ENCODE measurements at regions not wholly inside any gene's neighbourhood (a gene's known extent, or its start where the extent isn't known, plus 50 kb on each side); places are given as distances from the start of the nearest gene placed in this dataset.

DNA sequence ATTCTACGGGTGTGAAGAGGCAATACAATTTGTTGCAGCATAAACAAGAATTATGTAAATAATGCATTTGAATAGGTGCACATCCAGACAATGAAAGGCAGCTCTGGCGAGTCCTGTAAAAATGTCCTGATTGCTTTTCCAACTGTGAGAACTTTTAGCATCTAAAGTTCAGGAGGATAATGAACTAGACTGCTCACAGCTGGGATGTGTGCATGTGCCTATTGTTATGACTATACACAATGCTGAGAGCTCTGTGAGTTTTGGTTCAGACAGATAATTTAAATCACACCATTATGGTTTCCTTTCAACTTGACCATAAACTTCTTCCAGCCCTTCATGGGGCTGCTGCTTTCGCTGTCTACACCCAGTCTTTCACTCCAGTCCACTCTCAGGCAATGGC is 99.9 kb downstream of the PLK2 start:
- no peak for ATAC-seq (ENCODE audit: insufficient number of reproducible peaks, low FRiP score, low read depth)
- no peaks in the 10 kb centered on the region for H3K4me1 ChIP-seq (ENCODE audit: control insufficient read depth in 1 of 2, low read depth in 2 of 2)
- TF ChIP-seq, protein P1, sequence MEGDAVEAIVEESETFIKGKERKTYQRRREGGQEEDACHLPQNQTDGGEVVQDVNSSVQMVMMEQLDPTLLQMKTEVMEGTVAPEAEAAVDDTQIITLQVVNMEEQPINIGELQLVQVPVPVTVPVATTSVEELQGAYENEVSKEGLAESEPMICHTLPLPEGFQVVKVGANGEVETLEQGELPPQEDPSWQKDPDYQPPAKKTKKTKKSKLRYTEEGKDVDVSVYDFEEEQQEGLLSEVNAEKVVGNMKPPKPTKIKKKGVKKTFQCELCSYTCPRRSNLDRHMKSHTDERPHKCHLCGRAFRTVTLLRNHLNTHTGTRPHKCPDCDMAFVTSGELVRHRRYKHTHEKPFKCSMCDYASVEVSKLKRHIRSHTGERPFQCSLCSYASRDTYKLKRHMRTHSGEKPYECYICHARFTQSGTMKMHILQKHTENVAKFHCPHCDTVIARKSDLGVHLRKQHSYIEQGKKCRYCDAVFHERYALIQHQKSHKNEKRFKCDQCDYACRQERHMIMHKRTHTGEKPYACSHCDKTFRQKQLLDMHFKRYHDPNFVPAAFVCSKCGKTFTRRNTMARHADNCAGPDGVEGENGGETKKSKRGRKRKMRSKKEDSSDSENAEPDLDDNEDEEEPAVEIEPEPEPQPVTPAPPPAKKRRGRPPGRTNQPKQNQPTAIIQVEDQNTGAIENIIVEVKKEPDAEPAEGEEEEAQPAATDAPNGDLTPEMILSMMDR (IDR thresholded peaks at IDR 0.05): no peak

DNA sequence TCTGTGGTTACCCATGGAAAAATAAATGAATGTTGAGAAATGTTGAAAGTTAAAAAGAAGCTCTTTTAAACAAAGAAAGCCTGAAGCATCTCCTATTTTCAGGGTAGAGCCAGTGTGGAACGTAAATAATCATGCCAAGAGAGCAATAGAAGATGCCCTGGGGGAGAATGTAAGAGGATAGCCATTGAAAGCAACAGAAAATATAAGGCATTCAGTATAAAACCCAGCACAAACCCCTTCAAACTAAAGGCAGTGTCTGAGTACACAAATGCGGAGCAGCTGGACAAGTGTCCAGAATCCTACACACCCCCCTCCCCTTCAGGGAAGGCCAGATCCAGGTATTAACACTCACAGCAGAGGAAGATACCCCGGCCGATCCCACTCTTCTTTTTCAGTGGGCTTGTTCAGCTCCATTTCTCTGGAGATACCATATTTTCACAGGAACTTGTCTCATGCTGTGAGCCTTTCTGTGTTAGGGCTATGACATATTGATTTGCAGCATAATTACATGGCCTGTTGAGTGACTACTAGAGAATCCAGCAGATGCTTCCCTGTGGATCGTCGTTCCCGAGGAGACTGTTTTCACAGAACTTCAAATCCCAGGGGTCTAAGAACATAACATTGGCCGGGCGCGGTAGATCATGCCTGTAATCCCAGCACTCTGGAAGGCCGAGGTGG is 101.2 kb downstream of the PLK2 start:
- no peaks in the 10 kb centered on the region for H3K9me3 ChIP-seq
- DNase-seq (ENCODE audit: low spot score): no peak
- H3K27me3 ChIP-seq (replicated peaks; ENCODE audit: insufficient read depth): no peaks in the 10 kb centered on the region
- TF ChIP-seq, protein P1 (IDR thresholded peaks at IDR 0.05): no peak
- no peak overlapping the region for H3K4me3 ChIP-seq
- no peak for ATAC-seq (ENCODE audit: insufficient number of reproducible peaks, low FRiP score, low read depth)
- H3K4me1 ChIP-seq (ENCODE audit: control insufficient read depth in 1 of 2, low read depth in 2 of 2): no peaks in the 10 kb centered on the region
- no peaks in the 10 kb centered on the region for H3K36me3 ChIP-seq
- no peak overlapping the region for H3K27ac ChIP-seq

More for the DNA sequence above, 99.9 kb downstream of the PLK2 start:
- H3K9me3 ChIP-seq: no peaks in the 10 kb centered on the region
- H3K27me3 ChIP-seq (replicated peaks; ENCODE audit: insufficient read depth): no peaks in the 10 kb centered on the region
- H3K27ac ChIP-seq: no peak overlapping the region
- H3K4me3 ChIP-seq: no peak overlapping the region
- H3K36me3 ChIP-seq: no peaks in the 10 kb centered on the region
- no peak for DNase-seq (ENCODE audit: low spot score)

DNA sequence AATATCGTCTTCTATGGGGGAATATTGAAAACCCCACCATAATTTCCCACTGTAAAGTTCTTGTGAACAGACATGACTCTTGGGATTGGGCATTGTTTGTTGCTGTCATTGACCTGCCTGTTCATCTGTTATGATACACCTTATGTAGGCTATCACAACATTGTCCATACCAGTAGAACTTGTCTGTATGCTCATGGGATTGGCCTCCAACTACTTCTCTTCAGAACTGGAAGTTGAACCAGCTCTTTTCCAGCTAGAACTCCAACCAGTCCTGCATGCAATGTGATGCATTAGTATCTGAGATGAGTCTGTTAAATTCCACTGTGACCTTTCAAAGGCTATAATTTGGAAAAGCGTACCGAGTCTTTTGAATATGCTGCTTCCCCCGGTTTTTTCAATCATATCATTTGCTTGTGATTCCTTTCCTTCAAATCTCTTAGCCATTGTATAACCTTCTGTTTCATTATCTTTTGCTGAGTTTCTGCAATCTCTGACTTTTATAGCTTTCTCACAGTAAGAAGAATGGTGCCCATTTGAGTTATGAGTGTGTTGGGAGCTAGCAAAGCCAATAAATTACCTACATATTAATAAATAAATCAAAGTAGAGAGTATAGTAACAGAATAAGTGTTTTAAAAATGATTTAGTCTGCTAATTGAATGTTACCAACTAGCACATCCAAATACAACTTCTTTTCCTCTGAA is 101.9 kb downstream of the PLK2 start:
- no peaks in the 10 kb centered on the region for H3K4me1 ChIP-seq (ENCODE audit: control insufficient read depth in 1 of 2, low read depth in 2 of 2)
- no peak overlapping the region for H3K4me3 ChIP-seq
- TF ChIP-seq, protein P1 (IDR thresholded peaks at IDR 0.05): no peak
- ATAC-seq (ENCODE audit: insufficient number of reproducible peaks, low FRiP score, low read depth): no peak
- no peaks in the 10 kb centered on the region for H3K9me3 ChIP-seq
- H3K27me3 ChIP-seq (replicated peaks; ENCODE audit: insufficient read depth): no peaks in the 10 kb centered on the region
- DNase-seq (ENCODE audit: low spot score): no peak
- H3K27ac ChIP-seq: no peak overlapping the region
- H3K36me3 ChIP-seq: no peaks in the 10 kb centered on the region

DNA sequence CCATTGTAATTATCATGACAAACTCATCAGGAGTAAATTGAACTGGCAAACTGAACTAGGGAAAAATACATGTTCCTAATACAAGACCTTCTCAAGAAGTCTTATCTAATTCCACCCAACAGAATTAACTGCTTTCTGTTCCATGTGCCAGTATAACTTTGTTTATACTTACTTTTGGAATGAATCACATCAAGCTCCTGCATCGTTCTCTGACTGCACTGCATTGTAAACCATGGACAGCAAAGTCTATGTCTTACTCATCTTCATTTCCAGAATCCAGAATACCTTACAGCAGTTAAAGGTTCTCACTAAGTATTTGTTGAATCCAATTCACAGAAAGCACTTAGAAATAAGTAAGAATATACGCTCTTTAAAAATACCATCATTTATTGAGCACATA is 102.8 kb downstream of the PLK2 start:
- Histone ChIP-seq H3K27ac (no peak overlapping the region), H3K27me3 (replicated peaks; ENCODE audit: insufficient read depth) (no peaks in the 10 kb centered on the region), H3K9me3 (no peaks in the 10 kb centered on the region), H3K36me3 (no peaks in the 10 kb centered on the region), H3K4me3 (no peak overlapping the region), H3K4me1 (ENCODE audit: control insufficient read depth in 1 of 2, low read depth in 2 of 2) (no peaks in the 10 kb centered on the region)
- no peak for DNase-seq (ENCODE audit: low spot score)
- TF ChIP-seq, protein P1 (IDR thresholded peaks at IDR 0.05): no peak
- ATAC-seq (ENCODE audit: insufficient number of reproducible peaks, low FRiP score, low read depth): no peak

DNA sequence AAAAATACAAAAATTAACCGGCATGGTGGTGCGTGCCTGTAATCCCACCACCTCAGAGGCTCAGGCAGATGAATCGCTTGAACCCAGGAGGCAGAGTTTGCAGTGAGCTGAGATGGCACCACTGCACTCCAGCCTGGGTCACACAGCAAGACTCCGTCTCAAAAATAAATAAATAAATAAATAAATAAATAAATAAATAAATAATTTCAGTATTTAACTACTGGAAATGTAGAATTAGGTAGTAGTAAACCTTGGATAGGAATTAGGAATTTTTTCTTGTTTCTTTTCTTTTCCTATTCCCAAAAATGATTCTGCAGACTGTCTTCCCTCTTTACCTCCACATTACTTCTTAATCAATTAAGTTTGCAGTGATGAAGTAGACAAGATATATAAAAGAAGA is 103.2 kb downstream of the PLK2 start:
- Histone ChIP-seq H3K36me3 (no peaks in the 10 kb centered on the region), H3K27me3 (replicated peaks; ENCODE audit: insufficient read depth) (no peaks in the 10 kb centered on the region), H3K4me3 (no peak overlapping the region), H3K27ac (no peak overlapping the region), H3K4me1 (ENCODE audit: control insufficient read depth in 1 of 2, low read depth in 2 of 2) (no peaks in the 10 kb centered on the region), H3K9me3 (no peaks in the 10 kb centered on the region)
- TF ChIP-seq, protein P1 (IDR thresholded peaks at IDR 0.05): no peak
- DNase-seq (ENCODE audit: low spot score) (no peak), ATAC-seq (ENCODE audit: insufficient number of reproducible peaks, low FRiP score, low read depth) (no peak)
